RWPE2 (cell line): ENCODE measurements at regions not wholly inside any gene's neighbourhood (a gene's known extent, or its start where the extent isn't known, plus 50 kb on each side); places are given as distances from the start of the nearest gene placed in this dataset.
"Not testable (repeated sequence)": the region's sequence is repeated elsewhere in the genome, so short reads cannot be mapped to it uniquely, and the experiment has no call there.

Source experiments
- ATAC-seq: fragments of 200-7000 bp; cut with Tn5 transposase; 3 replicates; pipeline ENCODE4 v1.9.1; 2021; ENCODE audit warnings: low read depth
- DNase-seq: peaks from one replicate; pipeline ENCODE4 v3.0.0-alpha.2; 2020; ENCODE audit warnings: low spot score
- H3K27ac ChIP-seq: fragments of 450-650 bp; 2 replicates; pipeline ENCODE4 v1.5.1; 2017; ENCODE audit warnings: mild to moderate bottlenecking; ENCODE audit not compliant: poor library complexity, severe bottlenecking
- H3K27me3 ChIP-seq: fragments of 250-450 bp; sonication (Bioruptor Pico); 2 replicates; pipeline ENCODE4 v1.5.1; 2021; ENCODE audit warnings: mild to moderate bottlenecking, moderate library complexity; ENCODE audit not compliant: insufficient read depth, poor library complexity, severe bottlenecking
- H3K36me3 ChIP-seq: fragments of 250-450 bp; sonication (Bioruptor Pico); 2 replicates; pipeline ENCODE4 v1.5.1; 2020; ENCODE audit warnings: low read depth, mild to moderate bottlenecking, moderate library complexity
- H3K4me1 ChIP-seq: fragments of 250-450 bp; sonication (Bioruptor Pico); 2 replicates; pipeline ENCODE4 v1.5.1; 2021; ENCODE audit warnings: mild to moderate bottlenecking, moderate library complexity; ENCODE audit not compliant: insufficient read depth, poor library complexity, severe bottlenecking
- H3K4me3 ChIP-seq: fragments of 250-450 bp; sonication (Bioruptor Pico); 2 replicates; pipeline ENCODE4 v1.5.1; 2021; ENCODE audit warnings: mild to moderate bottlenecking, moderate library complexity; ENCODE audit not compliant: severe bottlenecking
- H3K9me3 ChIP-seq: fragments of 250-450 bp; sonication (Bioruptor Pico); 2 replicates; pipeline ENCODE4 v1.5.1; 2021; ENCODE audit warnings: mild to moderate bottlenecking, moderate library complexity; ENCODE audit not compliant: severe bottlenecking
- CTCF ChIP-seq: fragments of 450-650 bp; IDR thresholded peaks from one replicate; pipeline ENCODE4 v1.5.1; 2017; ENCODE audit warnings: mild to moderate bottlenecking, moderate library complexity; ENCODE audit not compliant: poor library complexity, severe bottlenecking

- Histone ChIP-seq H3K4me1 (no peaks in the 10 kb centered on the region), H3K36me3 (no peaks in the 10 kb centered on the region), H3K27me3 (peaks cover 4% of the 10 kb centered on the region), H3K4me3 (no peak overlapping the region), H3K9me3 (no peaks in the 10 kb centered on the region), H3K27ac (no peak overlapping the region)
- ATAC-seq (no peak), DNase-seq (no peak)
- no peak for TF ChIP-seq CTCF
These were observed 77.1 kb upstream of the RPS6KA2 start for GRCh38 chr6:166704171-166704570.

GRCh38 chr6:166703149-166703710, 76.2 kb upstream of the RPS6KA2 start:
- Histone ChIP-seq H3K4me1 (no peaks in the 10 kb centered on the region), H3K27ac (no peak overlapping the region), H3K4me3 (no peak overlapping the region), H3K36me3 (no peaks in the 10 kb centered on the region), H3K27me3 (peaks cover 4% of the 10 kb centered on the region), H3K9me3 (no peaks in the 10 kb centered on the region)
- ATAC-seq (no peak), DNase-seq (no peak)
- no peak for TF ChIP-seq CTCF

- not testable (repeated sequence) for H3K4me1 ChIP-seq, DNase-seq, H3K9me3 ChIP-seq, H3K4me3 ChIP-seq, H3K36me3 ChIP-seq, ATAC-seq, H3K27me3 ChIP-seq, H3K27ac ChIP-seq
These were observed 74.4 kb upstream of the RPS6KA2 start for GRCh38 chr6:166701424-166701823.

- not testable (repeated sequence) for H3K4me1 ChIP-seq, H3K9me3 ChIP-seq, ATAC-seq, H3K27me3 ChIP-seq, H3K36me3 ChIP-seq, H3K27ac ChIP-seq, H3K4me3 ChIP-seq, DNase-seq
These were observed 73.8 kb upstream of the RPS6KA2 start for GRCh38 chr6:166700871-166701270.

- TF ChIP-seq CTCF: no peak
- Histone ChIP-seq H3K9me3 (no peaks in the 10 kb centered on the region), H3K27ac (no peak overlapping the region), H3K4me1 (no peaks in the 10 kb centered on the region), H3K4me3 (no peak overlapping the region), H3K27me3 (peaks cover 4% of the 10 kb centered on the region), H3K36me3 (no peaks in the 10 kb centered on the region)
- DNase-seq (no peak), ATAC-seq (no peak)
These were observed 70.1 kb upstream of the RPS6KA2 start for GRCh38 chr6:166697113-166697512.

- no peaks in the 10 kb centered on the region for H3K27me3 ChIP-seq
- no peak overlapping the region for H3K27ac ChIP-seq
- H3K4me1 ChIP-seq: peaks cover 12% of the 10 kb centered on the region
- H3K4me3 ChIP-seq: no peak overlapping the region
- no peak for TF ChIP-seq CTCF
- DNase-seq (no peak), ATAC-seq (no peak)
- H3K9me3 ChIP-seq: no peaks in the 10 kb centered on the region
- H3K36me3 ChIP-seq: no peaks in the 10 kb centered on the region
These were observed 66.8 kb upstream of the RPS6KA2 start for GRCh38 chr6:166693880-166694279.
